ENCODE measurements at regions not wholly inside any gene's neighbourhood (a gene's known extent, or its start where the extent isn't known, plus 50 kb on each side); places are given as distances from the start of the nearest gene placed in this dataset.

- no peak for TF ChIP-seq CTCF (IDR thresholded peaks at IDR 0.05)
Measured at GRCh38 chr3:15918988-15919387, 121.2 kb upstream of the ANKRD28 start.

DNA sequence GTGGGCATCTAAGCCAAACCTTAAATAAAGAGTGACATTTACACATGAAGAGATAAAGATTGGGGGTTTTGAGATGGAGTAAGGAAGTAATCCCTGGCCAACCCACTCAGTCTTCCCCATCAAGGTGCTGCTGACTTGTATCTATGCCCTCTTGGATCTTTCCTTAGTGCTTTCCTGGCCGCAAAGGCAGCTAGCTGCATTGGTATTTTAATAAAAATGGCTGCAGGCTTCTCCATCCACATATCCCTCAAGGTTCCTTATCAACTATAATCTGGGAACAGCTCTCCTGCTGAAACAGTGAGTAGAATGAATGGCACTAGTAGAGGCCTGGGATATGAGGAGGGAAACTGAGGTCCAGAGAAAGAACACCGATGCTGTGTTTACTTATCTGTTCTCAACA lies 122.2 kb upstream of the ANKRD28 start:
- TF ChIP-seq CTCF (IDR thresholded peaks at IDR 0.05), result no peak

DNA sequence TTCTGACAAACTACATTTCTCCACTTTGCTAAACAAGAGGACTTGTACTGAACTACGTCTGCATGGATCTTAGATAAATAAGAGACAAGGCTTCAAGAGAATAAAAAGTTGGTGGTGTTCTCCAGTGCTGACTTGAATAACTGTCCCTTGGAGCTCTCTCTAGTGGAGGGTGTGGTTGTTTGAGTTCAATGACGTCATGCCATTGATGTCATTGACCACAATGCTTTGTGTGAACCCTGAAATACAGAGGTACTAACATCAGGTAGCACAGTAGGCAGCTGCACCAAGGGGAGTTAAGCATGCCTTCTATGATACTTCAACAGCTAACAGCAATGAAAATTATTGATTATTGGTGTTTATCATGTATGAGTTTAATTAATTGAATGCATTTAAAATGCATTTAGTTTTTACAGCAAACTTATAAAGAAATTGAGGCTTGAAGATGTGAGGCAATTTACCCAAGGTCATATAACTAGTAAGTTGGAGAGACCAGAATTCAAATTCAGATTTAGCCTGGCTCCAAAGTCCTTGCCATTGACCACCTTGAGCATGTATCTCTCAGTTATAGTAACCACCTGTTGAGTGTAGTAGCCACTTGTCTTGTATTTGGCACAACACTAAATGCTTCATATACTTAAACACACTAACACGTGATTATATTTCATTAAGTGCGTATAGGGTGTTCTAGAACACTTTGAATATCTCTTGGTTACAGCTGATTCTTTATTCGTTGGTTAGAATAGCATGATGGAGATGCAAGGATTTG lies 126.0 kb upstream of the ANKRD28 start:
- no peak for TF ChIP-seq CTCF (IDR thresholded peaks at IDR 0.05)

DNA sequence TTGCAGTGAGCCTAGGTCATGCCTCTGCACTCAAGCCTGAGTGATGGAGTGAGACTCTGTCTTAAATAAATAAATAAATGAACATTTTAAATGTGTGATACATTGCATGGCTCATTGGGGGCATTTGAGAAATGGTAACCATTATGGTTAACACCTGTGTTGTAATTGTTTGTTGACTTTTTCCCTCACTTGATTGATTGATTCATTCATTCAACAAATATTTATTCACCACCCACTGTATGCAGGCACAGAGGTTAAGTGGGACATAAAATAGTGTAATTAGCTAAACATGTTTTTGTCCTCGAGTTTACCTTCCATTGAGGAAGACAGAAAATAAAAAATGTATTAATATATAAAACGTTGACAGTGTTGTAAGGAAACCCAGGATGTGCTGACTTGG lies 127.1 kb upstream of the ANKRD28 start:
- TF ChIP-seq CTCF (IDR thresholded peaks at IDR 0.05), result no peak

GRCh38 chr3:15926871-15927270 lies 129.1 kb upstream of the ANKRD28 start:
- TF ChIP-seq CTCF (IDR thresholded peaks at IDR 0.05), result no peak

DNA sequence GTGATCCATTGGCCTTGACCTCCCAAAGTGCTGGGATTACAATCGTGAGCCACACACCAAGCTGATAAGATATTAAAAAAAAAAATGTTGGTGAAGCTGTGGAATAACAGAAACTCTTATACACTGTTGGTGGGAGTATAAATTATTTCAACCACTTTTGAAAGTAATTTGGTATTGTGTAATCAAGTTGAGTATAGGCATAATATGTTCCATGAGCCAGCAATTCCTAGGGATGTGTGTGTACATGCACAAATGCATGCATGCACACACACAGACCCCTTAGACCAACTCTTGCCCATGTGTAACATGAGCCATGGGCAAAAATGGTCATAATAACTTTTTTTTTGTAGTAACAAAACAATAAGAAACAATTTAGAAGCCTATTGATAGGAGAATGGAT lies 130.2 kb upstream of the ANKRD28 start:
- TF ChIP-seq CTCF (IDR thresholded peaks at IDR 0.05), result no peak

GRCh38 chr3:15929944-15930571 lies 132.3 kb upstream of the ANKRD28 start:
- no peak for TF ChIP-seq CTCF (IDR thresholded peaks at IDR 0.05)

Data from LNCAP (cell line).